Pons (tissue), 1 donor: ENCODE measurements at regions not wholly inside any gene's neighbourhood (a gene's known extent, or its start where the extent isn't known, plus 50 kb on each side); places are given as distances from the start of the nearest gene placed in this dataset.

Experiments used
- DNase-seq: peaks from one replicate; pipeline ENCODE4 v3.0.0-alpha.2; 2016; ENCODE audit warnings: low spot score

GRCh38 chr14:46290706-46291105 lies 360.9 kb downstream of the RPL10L start:
- no peak for DNase-seq

- no peak for DNase-seq
These were observed 371.8 kb downstream of the RPL10L start for GRCh38 chr14:46279776-46280175.

GRCh38 chr14:46279327-46279726 lies 372.3 kb downstream of the RPL10L start:
- DNase-seq, result no peak

GRCh38 chr14:46259536-46259935 lies 392.0 kb downstream of the RPL10L start:
- DNase-seq, result no peak

GRCh38 chr14:46256381-46256780 lies 395.2 kb downstream of the RPL10L start:
- DNase-seq, result no peak

- DNase-seq, result peak; percentile 47
These were observed 401.4 kb downstream of the RPL10L start for GRCh38 chr14:46250113-46250703.

GRCh38 chr14:46248001-46248630 lies 403.5 kb downstream of the RPL10L start:
- DNase-seq, result no peak

GRCh38 chr14:46245276-46245675 lies 406.3 kb downstream of the RPL10L start:
- peak; percentile 30 for DNase-seq

- DNase-seq, result no peak
These were observed 417.8 kb downstream of the RPL10L start for GRCh38 chr14:46233786-46234185.

GRCh38 chr14:46230540-46230939 lies 421.0 kb downstream of the RPL10L start:
- DNase-seq, result no peak

- DNase-seq, result no peak
These were observed 435.8 kb downstream of the RPL10L start for GRCh38 chr14:46215801-46216200.

GRCh38 chr14:46198676-46199075 lies 452.9 kb downstream of the RPL10L start:
- DNase-seq, result no peak

GRCh38 chr14:46197856-46198255 lies 453.7 kb downstream of the RPL10L start:
- no peak for DNase-seq
